Chondrocyte (in vitro differentiated cells): ENCODE measurements at regions not wholly inside any gene's neighbourhood (a gene's known extent, or its start where the extent isn't known, plus 50 kb on each side); places are given as distances from the start of the nearest gene placed in this dataset.

ENCODE experiments used
- DNase-seq: peaks from one replicate; pipeline ENCODE4 v3.0.0; 2021; ENCODE audit warnings: mixed read lengths, low spot score
- H3K27ac Mint-ChIP-seq: one replicate; pipeline ENCODE4 v1.8.0; 2021; ENCODE audit warnings: mild to moderate bottlenecking, moderate library complexity, mixed read lengths; ENCODE audit not compliant: unreplicated experiment
- H3K27me3 Mint-ChIP-seq: 2 replicates; pipeline ENCODE4 v1.8.0; 2021; ENCODE audit warnings: low read depth, mixed read lengths
- H3K36me3 Mint-ChIP-seq: 2 replicates; pipeline ENCODE4 v1.8.0; 2021; ENCODE audit warnings: low read depth, mixed read lengths
- H3K4me1 Mint-ChIP-seq: 2 replicates; pipeline ENCODE4 v1.8.0; 2021; ENCODE audit warnings: low read depth, mild to moderate bottlenecking, mixed read lengths
- H3K4me3 Mint-ChIP-seq: one replicate; pipeline ENCODE4 v1.8.0; 2021; ENCODE audit warnings: mild to moderate bottlenecking, moderate library complexity, mixed read lengths; ENCODE audit not compliant: unreplicated experiment
- H3K9me3 Mint-ChIP-seq: 2 replicates; pipeline ENCODE4 v1.8.0; 2021; ENCODE audit warnings: low read depth, mixed read lengths
- CTCF ChIP-seq: fragments of 200-600 bp; sonication (generic); IDR thresholded peaks from 2 replicates; pipeline ENCODE4 v1.5.0; 2021; ENCODE audit warnings: antibody characterized with exemption, mild to moderate bottlenecking, moderate library complexity

- Mint-ChIP-seq H3K36me3 (no peaks in the 10 kb centered on the region), H3K4me3 (no peak overlapping the region), H3K27me3 (no peaks in the 10 kb centered on the region), H3K27ac (no peak overlapping the region), H3K9me3 (peaks cover 17% of the 10 kb centered on the region), H3K4me1 (no peaks in the 10 kb centered on the region)
- TF ChIP-seq CTCF, result no peak
- no peak for DNase-seq
These were observed 361.3 kb downstream of the KLHL4 start for GRCh38 chrX:87878926-87879325.

- Mint-ChIP-seq H3K4me3 (no peak overlapping the region), H3K9me3 (no peaks in the 10 kb centered on the region), H3K27me3 (no peaks in the 10 kb centered on the region), H3K36me3 (no peaks in the 10 kb centered on the region), H3K4me1 (no peaks in the 10 kb centered on the region), H3K27ac (no peak overlapping the region)
- no peak for DNase-seq
- no peak for TF ChIP-seq CTCF
These were observed 372.8 kb downstream of the KLHL4 start for GRCh38 chrX:87890437-87890836.

GRCh38 chrX:87895421-87895820, 377.8 kb downstream of the KLHL4 start:
- no peaks in the 10 kb centered on the region for H3K36me3 Mint-ChIP-seq
- no peaks in the 10 kb centered on the region for H3K27me3 Mint-ChIP-seq
- H3K27ac Mint-ChIP-seq, result no peak overlapping the region
- TF ChIP-seq CTCF, result no peak
- no peak overlapping the region for H3K4me3 Mint-ChIP-seq
- no peak for DNase-seq
- H3K9me3 Mint-ChIP-seq, result no peaks in the 10 kb centered on the region
- no peaks in the 10 kb centered on the region for H3K4me1 Mint-ChIP-seq

- peaks cover 4% of the 10 kb centered on the region for H3K9me3 Mint-ChIP-seq
- DNase-seq, result no peak
- no peak overlapping the region for H3K27ac Mint-ChIP-seq
- H3K4me1 Mint-ChIP-seq, result no peaks in the 10 kb centered on the region
- no peaks in the 10 kb centered on the region for H3K36me3 Mint-ChIP-seq
- no peaks in the 10 kb centered on the region for H3K27me3 Mint-ChIP-seq
- no peak overlapping the region for H3K4me3 Mint-ChIP-seq
- TF ChIP-seq CTCF, result no peak
These were observed 378.5 kb downstream of the KLHL4 start for GRCh38 chrX:87896057-87896456.

- H3K36me3 Mint-ChIP-seq, result no peaks in the 10 kb centered on the region
- H3K4me1 Mint-ChIP-seq, result no peaks in the 10 kb centered on the region
- H3K4me3 Mint-ChIP-seq, result no peak overlapping the region
- H3K27me3 Mint-ChIP-seq, result no peaks in the 10 kb centered on the region
- no peak for DNase-seq
- no peak overlapping the region for H3K27ac Mint-ChIP-seq
- H3K9me3 Mint-ChIP-seq, result peaks cover 8% of the 10 kb centered on the region
- TF ChIP-seq CTCF, result no peak
These were observed 382.8 kb downstream of the KLHL4 start for GRCh38 chrX:87900320-87900908.
